Activated T-helper 2 cell treated with anti-CD3 and anti-CD28 coated beads, Interferon-gamma antibody, Interleukin-2, Interleukin-4, amounts not matched to agents 10 μg/mL and 5 μg/mL and 100 μg/mL, durations not matched to agents 14 hours and 24 hours and 36 hours (primary cell): ENCODE measurements at regions not wholly inside any gene's neighbourhood (a gene's known extent, or its start where the extent isn't known, plus 50 kb on each side); places are given as distances from the start of the nearest gene placed in this dataset.

Source experiments
- DNase-seq: peaks from one replicate; pipeline ENCODE4 v3.0.0; 2021; ENCODE audit warnings: low spot score
- H3K27ac Mint-ChIP-seq: one replicate; pipeline ENCODE4 v1.8.0; 2021; ENCODE audit warnings: mixed read lengths
- H3K27me3 Mint-ChIP-seq: one replicate; pipeline ENCODE4 v1.8.0; 2021; ENCODE audit warnings: low read depth, mixed read lengths
- H3K36me3 Mint-ChIP-seq: one replicate; pipeline ENCODE4 v1.8.0; 2021; ENCODE audit warnings: low read depth, mixed read lengths
- H3K4me1 Mint-ChIP-seq: one replicate; pipeline ENCODE4 v1.8.0; 2021; ENCODE audit warnings: low read depth, mixed read lengths
- H3K4me3 Mint-ChIP-seq: one replicate; pipeline ENCODE4 v1.8.0; 2021; ENCODE audit warnings: low read depth, mild to moderate bottlenecking, moderate library complexity, mixed read lengths
- H3K9me3 Mint-ChIP-seq: one replicate; pipeline ENCODE4 v1.8.0; 2021; ENCODE audit warnings: mixed read lengths
- intact Hi-C: fragments of 100-400 bp; cut with micrococcal nuclease; formaldehyde crosslinking; loops from one replicate; pipeline ENCODE4 v1.15.1; 2023

- Mint-ChIP-seq H3K36me3 (no peaks in the 10 kb centered on the region), H3K9me3 (no peaks in the 10 kb centered on the region), H3K27ac (no peak overlapping the region), H3K27me3 (peaks cover 12% of the 10 kb centered on the region), H3K4me3 (no peak overlapping the region), H3K4me1 (peaks cover 18% of the 10 kb centered on the region)
- intact Hi-C loops: loop anchor here (5.0 to 10.0 kb wide), 2 partner anchors 49 to 201 kb away; no protein-coding TSS in a partner anchor
- DNase-seq: no peak
These were observed 114.8 kb upstream of the ATP6AP2 start for GRCh38 chrX:40465735-40466551.

- no peak overlapping the region for H3K27ac Mint-ChIP-seq
These were observed 118.0 kb upstream of the ATP6AP2 start for GRCh38 chrX:40462795-40463194.

GRCh38 chrX:40460926-40461325 lies 119.8 kb upstream of the ATP6AP2 start:
- Mint-ChIP-seq H3K36me3 (no peaks in the 10 kb centered on the region), H3K9me3 (no peaks in the 10 kb centered on the region), H3K4me1 (peaks cover 5% of the 10 kb centered on the region), H3K27ac (no peak overlapping the region), H3K27me3 (peaks cover 7% of the 10 kb centered on the region), H3K4me3 (no peak overlapping the region)
- intact Hi-C loops: loop anchor here (10.0 kb wide), 1 partner anchor 196 kb away; no protein-coding TSS in a partner anchor
- no peak for DNase-seq

More at GRCh38 chrX:40462795-40463194, 118.0 kb upstream of the ATP6AP2 start:
- intact Hi-C loops: loop anchor here (10.0 kb wide), 1 partner anchor 198 kb away; no protein-coding TSS in a partner anchor
- Mint-ChIP-seq H3K4me1 (peaks cover 9% of the 10 kb centered on the region), H3K27me3 (peaks cover 7% of the 10 kb centered on the region), H3K9me3 (no peaks in the 10 kb centered on the region), H3K4me3 (no peak overlapping the region), H3K36me3 (no peaks in the 10 kb centered on the region)
- DNase-seq: no peak

DNA sequence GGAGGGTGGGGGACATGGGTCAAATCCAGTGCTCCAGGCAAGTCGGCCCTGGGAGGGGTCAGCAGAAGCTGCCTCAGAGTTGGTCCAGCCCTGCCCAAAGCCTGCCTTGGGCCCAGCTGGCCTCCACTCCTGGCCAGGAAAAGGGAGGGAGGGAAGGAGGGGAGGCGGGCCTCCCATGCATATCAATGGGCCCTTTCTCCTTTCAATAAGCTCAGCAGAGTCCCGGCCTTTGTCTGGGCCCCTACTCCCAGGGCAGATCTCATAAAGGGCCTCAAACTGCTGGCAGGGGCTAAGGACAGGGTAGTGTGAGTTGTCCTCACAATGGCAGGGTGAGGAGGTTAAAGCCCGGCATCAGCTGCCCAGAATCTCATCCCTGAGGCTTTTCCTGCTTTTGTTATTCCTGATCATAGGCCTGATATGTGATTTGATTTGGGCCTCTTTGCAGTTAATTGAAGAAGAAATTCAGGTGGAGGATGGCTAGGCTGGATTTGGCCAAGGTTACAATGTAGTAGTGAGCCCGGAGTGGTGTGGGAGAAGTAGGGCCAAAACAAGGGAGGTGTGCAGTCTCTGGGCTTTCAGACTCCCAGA lies 121.1 kb upstream of the ATP6AP2 start:
- intact Hi-C loops: loop anchor here (10.0 kb wide), 1 partner anchor 195 kb away; no protein-coding TSS in a partner anchor
- no peak for DNase-seq
- Mint-ChIP-seq H3K27ac (no peak overlapping the region), H3K4me3 (no peak overlapping the region), H3K4me1 (no peaks in the 10 kb centered on the region), H3K9me3 (no peaks in the 10 kb centered on the region), H3K27me3 (peaks cover 7% of the 10 kb centered on the region), H3K36me3 (no peaks in the 10 kb centered on the region)

- peaks cover 11% of the 10 kb centered on the region for H3K27me3 Mint-ChIP-seq
- no peaks in the 10 kb centered on the region for H3K36me3 Mint-ChIP-seq
- DNase-seq: no peak
- no peaks in the 10 kb centered on the region for H3K4me1 Mint-ChIP-seq
- no peak overlapping the region for H3K27ac Mint-ChIP-seq
- intact Hi-C loops: no loop called here
- H3K9me3 Mint-ChIP-seq: no peaks in the 10 kb centered on the region
- no peak overlapping the region for H3K4me3 Mint-ChIP-seq
These were observed 123.4 kb upstream of the ATP6AP2 start for GRCh38 chrX:40457406-40457805.

DNA sequence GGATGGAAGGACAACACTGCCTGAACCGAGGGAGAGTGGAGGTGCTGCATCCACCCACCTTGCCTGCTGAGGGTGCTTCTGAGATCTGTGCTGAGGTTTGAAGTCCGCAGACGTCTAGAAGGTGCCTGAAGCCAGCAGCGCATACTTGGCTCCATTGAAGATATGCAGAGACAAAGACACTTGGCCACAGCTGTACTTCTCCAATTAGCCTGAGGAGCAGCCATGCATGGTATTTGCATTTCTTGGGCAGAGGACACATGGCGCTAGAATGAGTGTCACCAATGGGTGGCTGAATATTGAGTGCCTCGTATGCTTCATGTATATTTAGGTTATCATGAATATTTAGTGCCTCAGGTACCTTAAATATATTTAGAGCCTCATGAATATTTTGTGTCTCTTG lies 128.7 kb upstream of the ATP6AP2 start:
- intact Hi-C loops: no loop called here
- H3K4me1 Mint-ChIP-seq: no peaks in the 10 kb centered on the region
- H3K9me3 Mint-ChIP-seq: no peaks in the 10 kb centered on the region
- H3K4me3 Mint-ChIP-seq: no peak overlapping the region
- DNase-seq: no peak
- peaks cover 5% of the 10 kb centered on the region for H3K27me3 Mint-ChIP-seq
- no peaks in the 10 kb centered on the region for H3K36me3 Mint-ChIP-seq
- H3K27ac Mint-ChIP-seq: no peak overlapping the region

DNA sequence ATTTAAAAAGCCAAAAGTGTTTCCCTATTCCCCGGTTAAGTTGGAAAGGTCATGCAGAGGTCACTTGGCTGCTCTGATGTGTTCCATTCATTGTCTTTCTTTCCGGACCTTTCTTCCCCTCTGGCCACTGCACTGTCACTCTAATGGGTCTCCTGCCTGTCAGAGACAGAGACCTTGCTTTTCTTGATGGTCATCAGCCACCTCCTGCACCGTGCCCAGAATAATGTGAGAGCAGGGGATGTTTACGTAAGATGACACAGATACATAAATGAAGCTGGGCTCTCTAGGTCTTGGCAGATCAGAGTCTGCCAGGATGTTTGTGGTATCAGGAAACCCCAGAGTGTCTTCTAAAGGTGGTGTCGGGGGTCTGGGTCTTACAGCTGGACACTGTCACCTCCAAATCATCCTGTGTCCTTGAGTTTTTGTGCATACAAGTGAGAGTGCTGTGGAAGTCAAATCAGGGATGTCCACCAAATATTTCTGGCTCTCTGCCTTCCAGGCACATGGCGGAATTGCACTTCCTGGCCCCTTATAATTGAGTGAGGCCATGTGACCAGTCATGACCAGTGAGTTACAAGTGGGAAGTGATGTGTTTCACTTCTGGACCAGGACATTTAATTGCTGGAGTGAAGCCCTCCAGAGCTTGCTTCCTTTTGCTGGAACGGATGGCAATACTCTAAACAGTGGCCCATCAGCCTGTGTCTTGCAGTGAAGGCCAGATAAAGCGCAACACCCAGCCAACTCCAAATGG lies 130.6 kb upstream of the ATP6AP2 start:
- no peak overlapping the region for H3K4me3 Mint-ChIP-seq
- DNase-seq: no peak
- intact Hi-C loops: no loop called here
- peaks cover 5% of the 10 kb centered on the region for H3K27me3 Mint-ChIP-seq
- H3K4me1 Mint-ChIP-seq: no peaks in the 10 kb centered on the region
- H3K36me3 Mint-ChIP-seq: no peaks in the 10 kb centered on the region
- H3K9me3 Mint-ChIP-seq: no peaks in the 10 kb centered on the region
- no peak overlapping the region for H3K27ac Mint-ChIP-seq

GRCh38 chrX:40449396-40449795 lies 131.4 kb upstream of the ATP6AP2 start:
- no peak for DNase-seq
- Mint-ChIP-seq H3K4me3 (no peak overlapping the region), H3K27me3 (peaks cover 5% of the 10 kb centered on the region), H3K36me3 (no peaks in the 10 kb centered on the region), H3K4me1 (no peaks in the 10 kb centered on the region), H3K27ac (no peak overlapping the region), H3K9me3 (no peaks in the 10 kb centered on the region)
- intact Hi-C loops: no loop called here

- no peak overlapping the region for H3K27ac Mint-ChIP-seq
- H3K4me1 Mint-ChIP-seq: no peaks in the 10 kb centered on the region
- H3K36me3 Mint-ChIP-seq: no peaks in the 10 kb centered on the region
- no peaks in the 10 kb centered on the region for H3K9me3 Mint-ChIP-seq
- DNase-seq: no peak
- intact Hi-C loops: no loop called here
- H3K4me3 Mint-ChIP-seq: no peak overlapping the region
- peaks cover 3% of the 10 kb centered on the region for H3K27me3 Mint-ChIP-seq
These were observed 132.0 kb upstream of the ATP6AP2 start for GRCh38 chrX:40448793-40449192.

DNA sequence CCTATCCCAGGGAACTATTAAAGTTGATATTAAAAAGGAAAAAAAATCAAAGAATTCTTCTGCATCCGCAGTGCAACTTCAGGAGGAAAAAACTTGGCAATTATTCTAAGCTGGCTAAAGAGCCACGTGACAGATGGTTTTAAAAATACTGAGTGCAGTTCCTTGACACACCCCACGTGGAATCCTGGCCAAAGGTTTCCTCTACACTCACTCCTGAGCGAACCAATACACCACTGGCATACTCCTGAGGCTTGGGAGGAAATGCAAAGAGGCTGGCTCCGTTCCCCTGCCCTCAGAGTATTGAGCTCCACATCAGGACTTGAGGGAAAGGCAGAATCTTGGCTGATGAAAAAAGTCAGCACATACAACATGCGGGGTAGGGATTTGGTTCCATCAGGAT lies 133.8 kb upstream of the ATP6AP2 start:
- no peaks in the 10 kb centered on the region for H3K9me3 Mint-ChIP-seq
- H3K27ac Mint-ChIP-seq: no peak overlapping the region
- intact Hi-C loops: no loop called here
- no peak for DNase-seq
- H3K4me3 Mint-ChIP-seq: no peak overlapping the region
- H3K4me1 Mint-ChIP-seq: no peaks in the 10 kb centered on the region
- H3K36me3 Mint-ChIP-seq: no peaks in the 10 kb centered on the region
- H3K27me3 Mint-ChIP-seq: peaks cover 5% of the 10 kb centered on the region

DNA sequence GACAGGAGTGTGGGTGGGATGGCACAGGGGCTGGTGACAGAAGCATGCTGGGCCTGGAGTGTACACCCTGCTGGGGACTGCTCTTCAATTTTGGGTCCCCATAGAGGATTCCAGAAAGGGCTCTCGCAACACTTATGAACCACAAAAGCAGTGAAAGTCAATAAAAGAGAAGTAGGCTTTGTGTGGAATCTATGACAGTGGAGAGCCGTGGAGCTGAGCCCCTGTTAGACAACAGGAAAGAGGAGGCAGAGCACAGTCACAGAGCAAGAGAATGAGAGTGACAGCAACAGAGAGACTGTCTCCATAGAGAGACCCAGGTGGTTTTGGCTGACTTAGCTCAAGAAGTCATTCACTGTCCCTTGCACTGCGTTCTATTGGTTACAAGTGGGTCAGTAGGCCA lies 135.1 kb upstream of the ATP6AP2 start:
- Mint-ChIP-seq H3K27me3 (peaks cover 9% of the 10 kb centered on the region), H3K4me3 (no peak overlapping the region), H3K4me1 (no peaks in the 10 kb centered on the region), H3K36me3 (no peaks in the 10 kb centered on the region), H3K9me3 (no peaks in the 10 kb centered on the region), H3K27ac (no peak overlapping the region)
- no peak for DNase-seq
- intact Hi-C loops: no loop called here

- intact Hi-C loops: no loop called here
- H3K27me3 Mint-ChIP-seq: peaks cover 8% of the 10 kb centered on the region
These were observed 135.8 kb upstream of the ATP6AP2 start for GRCh38 chrX:40444798-40445496.

More at GRCh38 chrX:40444798-40445496, 135.8 kb upstream of the ATP6AP2 start:
- H3K4me1 Mint-ChIP-seq: no peaks in the 10 kb centered on the region
- no peaks in the 10 kb centered on the region for H3K36me3 Mint-ChIP-seq
- no peak for DNase-seq
- H3K9me3 Mint-ChIP-seq: no peaks in the 10 kb centered on the region
- H3K4me3 Mint-ChIP-seq: no peak overlapping the region
- H3K27ac Mint-ChIP-seq: no peak overlapping the region
